A549 (cell line): ENCODE measurements at regions not wholly inside any gene's neighbourhood (a gene's known extent, or its start where the extent isn't known, plus 50 kb on each side); places are given as distances from the start of the nearest gene placed in this dataset.

Experiments
- ATAC-seq, 2 experiments: fragments of 200-7000 bp in 1 of 2; fragments of >200 bp in 1 of 2; cut with Nextera tagmentation in 1 of 2; cut with Tn5 transposase in 1 of 2; 3 replicates each; pipeline versions ENCODE4 v1.8.0 to v1.9.1; 2018 to 2020; ENCODE audit warnings: mild to moderate bottlenecking in 1 of 2, moderate library complexity in 1 of 2
- CTCF ChIA-PET: fragments of 300-600 bp; sonication (Branson Sonifier 250); formaldehyde crosslinking; extraction: SDS; loops from one replicate; lab custom pipeline; 2021; ENCODE audit warnings: antibody characterized with exemption, inconsistent platforms; lab: Yijun Ruan, JAX
- POLR2A ChIA-PET: fragments of 350-600 bp; formaldehyde crosslinking; extraction: SDS; loops from one replicate; lab custom pipeline; 2021; ENCODE audit warnings: antibody characterized with exemption, inconsistent platforms; lab: Yijun Ruan, JAX
- DNase-seq, 2 experiments: peaks; one replicate each; pipeline versions ENCODE4 v3.0.0 to v3.0.0-alpha.2; 2011 to 2016; ENCODE audit warnings: low read depth in 1 of 2, low spot score in 1 of 2
- FAIRE-seq: peaks from 2 replicates; lab custom pipeline; 2011; peaks lifted over from hg19 to GRCh38; lab: Jason Lieb, UNC
- H3K27ac ChIP-seq, 2 experiments: fragments of >200 bp; sonication (Bioruptor Twin); formaldehyde crosslinking; 3 replicates each; pipeline ENCODE4 v1.5.1; 2016 to 2017
- H3K4me1 ChIP-seq: fragments of >200 bp; sonication (Bioruptor Twin); formaldehyde crosslinking; 3 replicates; pipeline ENCODE4 v1.6.1; 2016
- H3K4me2 ChIP-seq: fragments of >200 bp; sonication (Bioruptor Twin); formaldehyde crosslinking; 3 replicates; pipeline ENCODE4 v1.6.1; 2016
- H3K4me3 ChIP-seq: fragments of >200 bp; sonication (Bioruptor Twin); formaldehyde crosslinking; 3 replicates; pipeline ENCODE4 v1.5.1; 2016
- H3K9me3 ChIP-seq: fragments of >200 bp; sonication (Bioruptor Twin); formaldehyde crosslinking; 3 replicates; pipeline ENCODE4 v1.6.1; 2016
- BHLHE40 ChIP-seq: IDR thresholded peaks from 2 replicates; pipeline ENCODE4 v1.6.1; 2012; ENCODE audit warnings: low read depth, low read length, inconsistent platforms
- CBX8 ChIP-seq: fragments of 200-600 bp; sonication (generic); IDR thresholded peaks from 2 replicates; pipeline ENCODE4 v1.6.1; 2016
- CEBPB ChIP-seq, 2 experiments: fragments of >200 bp in 1 of 2; sonication (Bioruptor Twin) in 1 of 2; formaldehyde crosslinking in 1 of 2; IDR thresholded peaks; 2 replicates each; pipeline ENCODE4 v1.6.1; 2012 to 2016
- CHD2 ChIP-seq: fragments of 150-350 bp; IDR thresholded peaks from 2 replicates; pipeline ENCODE4 v1.6.1; 2014; ENCODE audit warnings: low read length; ENCODE audit not compliant: partially characterized antibody
- EHMT2 ChIP-seq: fragments of 200-600 bp; sonication (generic); IDR thresholded peaks from 2 replicates; pipeline ENCODE4 v1.6.1; 2016; ENCODE audit warnings: antibody characterized with exemption, low read depth, mild to moderate bottlenecking, moderate library complexity
- ESRRA ChIP-seq: fragments of 150-350 bp; IDR thresholded peaks from 2 replicates; pipeline ENCODE4 v1.6.1; 2014; ENCODE audit warnings: mild to moderate bottlenecking, low read length, borderline replicate concordance
- FOSB ChIP-seq: fragments of 250-450 bp; sonication (Bioruptor Pico); IDR thresholded peaks from 2 replicates; pipeline ENCODE4 v1.5.0; 2020; ENCODE audit warnings: mild to moderate bottlenecking, moderate library complexity
- FOSL2 ChIP-seq, 2 experiments: fragments of 450-650 bp in 1 of 2; fragments of >200 bp in 1 of 2; sonication (Bioruptor Twin) in 1 of 2; formaldehyde crosslinking; IDR thresholded peaks; 2 replicates each; pipeline versions ENCODE4 v1.5.0 to v1.6.1; 2016 to 2020; ENCODE audit warnings: mild to moderate bottlenecking in 1 of 2, moderate library complexity in 1 of 2
- FOXS1 ChIP-seq: fragments of 250-450 bp; sonication (Bioruptor Pico); IDR thresholded peaks from 2 replicates; pipeline ENCODE4 v1.5.0; 2020; ENCODE audit warnings: mild to moderate bottlenecking, moderate library complexity
- GATA3 ChIP-seq: IDR thresholded peaks from 2 replicates; pipeline ENCODE4 v1.6.1; 2012; ENCODE audit warnings: borderline replicate concordance
- JUN ChIP-seq, 2 experiments: fragments of >200 bp; sonication (Bioruptor Twin); formaldehyde crosslinking; IDR thresholded peaks; 2 replicates in 1 of 2; 3 replicates in 1 of 2; pipeline ENCODE4 v1.6.1; 2016 to 2017
- KDM1A ChIP-seq: fragments of 200-600 bp; sonication (generic); IDR thresholded peaks from 2 replicates; pipeline ENCODE4 v1.6.1; 2016; ENCODE audit warnings: low read depth, mild to moderate bottlenecking
- MAZ ChIP-seq: fragments of 150-350 bp; IDR thresholded peaks from 2 replicates; pipeline ENCODE4 v1.6.1; 2014; ENCODE audit warnings: antibody characterized with exemption, low read depth, low read length, borderline replicate concordance
- NFE2L2 ChIP-seq: fragments of 150-350 bp; conservative IDR thresholded peaks from 2 replicates; pipeline ENCODE4 v1.6.1; 2014; ENCODE audit warnings: low read length
- NPAS2 ChIP-seq: fragments of 250-450 bp; sonication (Bioruptor Pico); IDR thresholded peaks from 2 replicates; pipeline ENCODE4 v1.8.0; 2022; ENCODE audit warnings: mild to moderate bottlenecking, moderate library complexity, borderline replicate concordance
- NR3C1 ChIP-seq: fragments of >200 bp; sonication (Bioruptor Twin); formaldehyde crosslinking; IDR thresholded peaks from 3 replicates; pipeline ENCODE4 v1.6.1; 2017
- POLR2A ChIP-seq: IDR thresholded peaks from 2 replicates; pipeline ENCODE4 v1.6.1; 2012; ENCODE audit warnings: mild to moderate bottlenecking, low read length
- RCOR1 ChIP-seq: fragments of 150-350 bp; IDR thresholded peaks from 2 replicates; pipeline ENCODE4 v1.6.1; 2014; ENCODE audit warnings: antibody characterized with exemption, low read length, low read depth
- REST ChIP-seq: fragments of 200-600 bp; sonication (generic); IDR thresholded peaks from 2 replicates; pipeline ENCODE4 v1.6.1; 2016; ENCODE audit warnings: antibody characterized with exemption, mild to moderate bottlenecking, moderate library complexity
- RNF2 ChIP-seq: fragments of 200-600 bp; sonication (generic); IDR thresholded peaks from 2 replicates; pipeline ENCODE4 v1.6.1; 2016; ENCODE audit warnings: low read depth, mild to moderate bottlenecking, antibody characterized with exemption, moderate library complexity, borderline replicate concordance
- ZC3H11A ChIP-seq: fragments of 450-650 bp; IDR thresholded peaks from 2 replicates; pipeline ENCODE4 v1.6.1; 2014; ENCODE audit warnings: antibody characterized with exemption, mild to moderate bottlenecking
- ZSCAN20 ChIP-seq: fragments of 250-450 bp; sonication (Bioruptor Pico); IDR thresholded peaks from 2 replicates; pipeline ENCODE4 v1.8.0; 2022; ENCODE audit warnings: mild to moderate bottlenecking, moderate library complexity
- WGBS: methylation state at CpG from one replicate; pipeline ENCODE4 v1.1.6; 2017; ENCODE audit errors: missing lambda C conversion rate; 5-methylcytosine and 5-hydroxymethylcytosine counted together
- TF ChIP-seq, protein P1 (sequence below): fragments of >200 bp; sonication (Bioruptor Twin); formaldehyde crosslinking; IDR thresholded peaks from 3 replicates; pipeline ENCODE4 v1.5.1; 2016
- TF ChIP-seq, protein P2 (sequence below): fragments of 250-450 bp; sonication (Bioruptor Pico); IDR thresholded peaks from 2 replicates; pipeline ENCODE4 v1.5.0; 2021; ENCODE audit warnings: mild to moderate bottlenecking, moderate library complexity, borderline replicate concordance
- TF ChIP-seq, protein P3 (sequence below): fragments of 150-350 bp; IDR thresholded peaks from 2 replicates; pipeline ENCODE4 v1.6.1; 2014; ENCODE audit warnings: low read depth, mild to moderate bottlenecking, low read length
- TF ChIP-seq, protein P4 (sequence below): fragments of 450-650 bp; IDR thresholded peaks from 2 replicates; pipeline ENCODE4 v1.6.1; 2014; ENCODE audit warnings: antibody characterized with exemption

DNA sequence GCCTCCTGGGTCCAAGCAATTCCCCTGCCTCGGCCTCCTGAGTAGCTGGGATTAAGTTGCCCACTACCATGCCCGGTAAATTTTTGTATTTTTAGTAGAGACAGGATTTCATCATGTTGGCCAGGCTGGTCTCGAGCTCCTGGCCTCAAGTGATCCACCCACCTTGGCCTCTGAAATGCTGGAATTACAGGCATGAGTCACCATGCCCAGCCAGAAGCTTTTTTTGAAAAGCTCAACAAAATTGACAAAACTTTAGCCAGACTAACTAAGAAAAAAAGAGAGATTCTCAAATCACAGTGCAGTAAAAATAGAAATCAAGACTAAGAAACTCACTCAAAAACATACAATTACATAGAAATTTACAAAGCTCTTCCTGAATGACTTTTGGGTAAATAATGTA, 420.6 kb downstream of the COL12A1 start:
- Histone ChIP-seq H3K4me3 (no peak overlapping the region), H3K4me2 (no peak overlapping the region), H3K9me3 (no peaks in the 10 kb centered on the region), H3K27ac (no peak overlapping the region), H3K4me1 (no peaks in the 10 kb centered on the region)
- WGBS: 15% methylated on average over 3 of the region's 3 CpGs
- no peak for DNase-seq
- CTCF ChIA-PET: no interaction called here
- POLR2A ChIA-PET: no interaction called here
- no peak for FAIRE-seq
- no peak for TF ChIP-seq FOXS1 (CRISPR knock-in tag)
- TF ChIP-seq BHLHE40: no peak
- TF ChIP-seq, protein P1, sequence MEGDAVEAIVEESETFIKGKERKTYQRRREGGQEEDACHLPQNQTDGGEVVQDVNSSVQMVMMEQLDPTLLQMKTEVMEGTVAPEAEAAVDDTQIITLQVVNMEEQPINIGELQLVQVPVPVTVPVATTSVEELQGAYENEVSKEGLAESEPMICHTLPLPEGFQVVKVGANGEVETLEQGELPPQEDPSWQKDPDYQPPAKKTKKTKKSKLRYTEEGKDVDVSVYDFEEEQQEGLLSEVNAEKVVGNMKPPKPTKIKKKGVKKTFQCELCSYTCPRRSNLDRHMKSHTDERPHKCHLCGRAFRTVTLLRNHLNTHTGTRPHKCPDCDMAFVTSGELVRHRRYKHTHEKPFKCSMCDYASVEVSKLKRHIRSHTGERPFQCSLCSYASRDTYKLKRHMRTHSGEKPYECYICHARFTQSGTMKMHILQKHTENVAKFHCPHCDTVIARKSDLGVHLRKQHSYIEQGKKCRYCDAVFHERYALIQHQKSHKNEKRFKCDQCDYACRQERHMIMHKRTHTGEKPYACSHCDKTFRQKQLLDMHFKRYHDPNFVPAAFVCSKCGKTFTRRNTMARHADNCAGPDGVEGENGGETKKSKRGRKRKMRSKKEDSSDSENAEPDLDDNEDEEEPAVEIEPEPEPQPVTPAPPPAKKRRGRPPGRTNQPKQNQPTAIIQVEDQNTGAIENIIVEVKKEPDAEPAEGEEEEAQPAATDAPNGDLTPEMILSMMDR: no peak
- TF ChIP-seq CEBPB (IDR thresholded peaks at IDR 0.05): no peak
- no peak for TF ChIP-seq GATA3
- no peak for TF ChIP-seq CHD2
- TF ChIP-seq RNF2: no peak
- no peak for TF ChIP-seq FOSL2 (IDR thresholded peaks at IDR 0.05)
- TF ChIP-seq FOSL2 (CRISPR knock-in tag; IDR thresholded peaks at IDR 0.05): no peak
- no peak for TF ChIP-seq POLR2A
- no peak for ATAC-seq

DNA sequence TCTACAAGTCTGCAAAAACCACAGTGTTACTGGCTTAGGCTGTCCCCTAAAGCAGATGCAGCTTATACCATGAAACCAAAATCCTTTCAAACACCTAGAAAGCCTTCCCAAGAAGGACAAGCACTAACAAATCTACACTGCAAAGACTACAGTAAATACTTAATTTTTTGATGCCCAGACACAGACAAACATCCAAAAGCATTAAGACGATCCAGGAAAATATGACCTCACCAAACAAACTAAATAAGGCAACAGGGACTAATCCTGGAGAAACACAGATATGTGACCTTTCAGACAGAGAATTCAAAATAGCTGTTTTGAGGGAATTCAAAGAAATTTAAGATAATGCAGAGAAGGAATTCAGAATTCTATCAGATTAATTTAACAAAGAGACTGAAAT, 423.5 kb downstream of the COL12A1 start:
- Histone ChIP-seq H3K27ac (no peak overlapping the region), H3K9me3 (no peaks in the 10 kb centered on the region)
- CTCF ChIA-PET: no interaction called here
- no peak for FAIRE-seq
- TF ChIP-seq REST (no peak), FOSL2 (IDR thresholded peaks at IDR 0.05) (no peak), FOSL2 (CRISPR knock-in tag; IDR thresholded peaks at IDR 0.05) (no peak), ZC3H11A (no peak), KDM1A (no peak), ZSCAN20 (no peak), JUN (IDR thresholded peaks at IDR 0.05) (no peak), NPAS2 (CRISPR knock-in tag) (no peak), CBX8 (no peak), NFE2L2 (no peak), MAZ (no peak), FOSB (CRISPR knock-in tag) (no peak), BHLHE40 (no peak), NR3C1 (no peak), ESRRA (no peak), EHMT2 (no peak), RCOR1 (no peak)
- TF ChIP-seq, protein P2, sequence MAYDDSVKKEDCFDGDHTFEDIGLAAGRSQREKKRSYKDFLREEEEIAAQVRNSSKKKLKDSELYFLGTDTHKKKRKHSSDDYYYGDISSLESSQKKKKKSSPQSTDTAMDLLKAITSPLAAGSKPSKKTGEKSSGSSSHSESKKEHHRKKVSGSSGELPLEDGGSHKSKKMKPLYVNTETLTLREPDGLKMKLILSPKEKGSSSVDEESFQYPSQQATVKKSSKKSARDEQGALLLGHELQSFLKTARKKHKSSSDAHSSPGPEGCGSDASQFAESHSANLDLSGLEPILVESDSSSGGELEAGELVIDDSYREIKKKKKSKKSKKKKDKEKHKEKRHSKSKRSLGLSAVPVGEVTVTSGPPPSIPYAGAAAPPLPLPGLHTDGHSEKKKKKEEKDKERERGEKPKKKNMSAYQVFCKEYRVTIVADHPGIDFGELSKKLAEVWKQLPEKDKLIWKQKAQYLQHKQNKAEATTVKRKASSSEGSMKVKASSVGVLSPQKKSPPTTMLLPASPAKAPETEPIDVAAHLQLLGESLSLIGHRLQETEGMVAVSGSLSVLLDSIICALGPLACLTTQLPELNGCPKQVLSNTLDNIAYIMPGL (CRISPR knock-in tag): no peak
- TF ChIP-seq, protein P3, sequence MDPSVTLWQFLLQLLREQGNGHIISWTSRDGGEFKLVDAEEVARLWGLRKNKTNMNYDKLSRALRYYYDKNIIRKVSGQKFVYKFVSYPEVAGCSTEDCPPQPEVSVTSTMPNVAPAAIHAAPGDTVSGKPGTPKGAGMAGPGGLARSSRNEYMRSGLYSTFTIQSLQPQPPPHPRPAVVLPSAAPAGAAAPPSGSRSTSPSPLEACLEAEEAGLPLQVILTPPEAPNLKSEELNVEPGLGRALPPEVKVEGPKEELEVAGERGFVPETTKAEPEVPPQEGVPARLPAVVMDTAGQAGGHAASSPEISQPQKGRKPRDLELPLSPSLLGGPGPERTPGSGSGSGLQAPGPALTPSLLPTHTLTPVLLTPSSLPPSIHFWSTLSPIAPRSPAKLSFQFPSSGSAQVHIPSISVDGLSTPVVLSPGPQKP: no peak
- TF ChIP-seq, protein P4, sequence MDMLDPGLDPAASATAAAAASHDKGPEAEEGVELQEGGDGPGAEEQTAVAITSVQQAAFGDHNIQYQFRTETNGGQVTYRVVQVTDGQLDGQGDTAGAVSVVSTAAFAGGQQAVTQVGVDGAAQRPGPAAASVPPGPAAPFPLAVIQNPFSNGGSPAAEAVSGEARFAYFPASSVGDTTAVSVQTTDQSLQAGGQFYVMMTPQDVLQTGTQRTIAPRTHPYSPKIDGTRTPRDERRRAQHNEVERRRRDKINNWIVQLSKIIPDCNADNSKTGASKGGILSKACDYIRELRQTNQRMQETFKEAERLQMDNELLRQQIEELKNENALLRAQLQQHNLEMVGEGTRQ: no peak
- TF ChIP-seq, all 56 proteins: peak for 0
- DNase-seq (no peak), ATAC-seq (no peak)
- POLR2A ChIA-PET: no interaction called here
- Histone ChIP-seq H3K4me3 (no peak overlapping the region), H3K4me2 (no peak overlapping the region), H3K4me1 (no peaks in the 10 kb centered on the region)
- WGBS: 67% methylated on average over 1 of the region's 1 CpG
